ENCODE measurements at regions not wholly inside any gene's neighbourhood (a gene's known extent, or its start where the extent isn't known, plus 50 kb on each side); places are given as distances from the start of the nearest gene placed in this dataset.

DNA sequence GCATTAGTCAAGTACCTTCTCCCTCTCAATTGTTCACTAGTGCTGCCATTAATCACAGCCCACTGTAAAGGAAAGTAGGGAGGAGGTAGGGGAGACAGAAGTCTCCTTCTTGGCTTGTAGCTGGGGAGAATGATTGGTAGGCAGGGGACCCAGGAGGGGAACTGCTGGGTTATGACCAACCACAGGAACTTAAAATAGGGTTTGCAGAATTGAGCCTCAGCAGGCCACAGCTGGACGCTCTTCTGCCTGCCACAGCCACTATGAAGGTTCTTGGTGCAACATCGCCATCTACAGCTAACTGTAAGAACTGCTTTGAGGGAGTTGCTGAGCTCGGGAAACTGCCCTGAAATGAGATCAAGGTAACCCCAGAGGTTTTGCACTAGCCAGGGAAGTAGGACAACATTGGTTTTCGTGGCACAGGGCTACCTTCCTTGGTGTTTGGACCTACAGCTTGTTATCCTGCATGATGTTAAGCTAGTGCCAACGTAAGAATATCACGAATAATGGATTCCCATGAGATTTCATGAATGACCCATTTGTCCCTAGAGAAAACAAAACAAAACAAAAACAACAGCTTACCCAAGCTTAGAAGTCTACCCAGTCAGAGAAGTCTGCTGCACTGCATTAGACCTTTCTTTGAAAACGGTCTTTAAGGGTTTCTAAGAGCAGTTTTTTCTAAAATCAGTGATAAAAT is 787.1 kb upstream of the API5 start:
- no peak for DNase-seq (ENCODE audit: low spot score)
- intact Hi-C loops (cut with DNase I): loop anchor here (10.0 kb wide), 2 partner anchors 1030 to 1060 kb away; no protein-coding TSS in a partner anchor

DNA sequence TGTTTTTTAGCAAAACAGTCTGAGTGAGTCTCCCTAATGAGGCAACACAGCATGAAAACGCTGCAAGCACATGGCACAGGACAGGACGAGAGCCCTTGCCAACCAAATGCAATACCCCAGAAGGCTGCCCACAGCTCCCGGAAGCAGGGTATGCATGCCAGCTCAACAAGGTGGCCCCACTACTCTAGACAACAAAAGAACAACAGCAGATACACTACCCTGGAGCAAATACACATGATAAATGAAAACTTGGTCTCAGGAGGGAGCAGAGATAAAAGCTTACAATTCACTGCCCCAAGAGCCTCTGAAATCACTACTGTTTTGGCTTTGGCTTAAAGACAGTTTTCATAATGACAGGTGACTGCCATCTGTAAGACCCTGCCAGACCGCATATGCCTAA is 785.4 kb upstream of the API5 start:
- intact Hi-C loops (cut with DNase I): loop anchor here (10.0 kb wide), 2 partner anchors 1032 to 1062 kb away; no protein-coding TSS in a partner anchor
- DNase-seq (ENCODE audit: low spot score): no peak

DNA sequence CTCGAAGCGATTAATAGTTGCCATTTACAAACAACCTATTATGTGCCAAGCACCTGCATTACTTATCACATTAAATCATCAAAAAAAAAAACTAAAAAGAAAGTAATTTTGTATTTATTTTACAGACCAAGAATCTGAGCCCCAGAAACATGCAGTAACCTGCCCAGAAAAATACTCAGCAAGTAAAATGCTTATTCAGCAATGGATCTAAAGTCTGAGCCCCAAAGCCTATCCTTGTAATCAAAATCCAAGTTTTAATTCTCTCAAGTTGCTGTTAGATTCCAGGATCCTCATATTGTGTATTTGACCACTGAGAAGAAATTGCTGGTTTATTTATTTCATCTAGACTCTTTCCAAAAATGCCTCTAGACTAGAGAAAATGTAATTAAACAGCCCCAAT is 783.3 kb upstream of the API5 start:
- intact Hi-C loops (cut with DNase I): loop anchor here (10.0 kb wide), 2 partner anchors 1034 to 1064 kb away; no protein-coding TSS in a partner anchor
- no peak for DNase-seq (ENCODE audit: low spot score)

DNA sequence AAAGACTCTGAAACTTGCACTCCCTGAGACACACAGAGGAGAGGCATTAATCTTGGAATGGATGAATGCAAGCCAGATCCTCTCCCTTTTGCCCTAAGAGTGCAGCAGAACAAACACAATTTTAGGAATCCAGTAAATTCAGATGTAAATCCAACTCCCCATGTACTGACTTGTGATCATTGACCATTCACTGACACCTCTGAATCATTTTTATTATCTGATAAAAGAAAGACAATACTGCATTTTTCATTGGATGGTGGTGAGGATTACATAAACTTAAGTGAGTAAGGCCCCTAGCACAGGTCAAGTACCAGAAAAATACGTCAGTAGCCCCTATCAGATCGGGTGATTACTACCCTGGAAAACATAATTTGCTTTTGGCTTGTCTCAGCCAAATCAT is 782.9 kb upstream of the API5 start:
- intact Hi-C loops (cut with DNase I): loop anchor here (10.0 kb wide), 2 partner anchors 1034 to 1064 kb away; no protein-coding TSS in a partner anchor
- no peak for DNase-seq (ENCODE audit: low spot score)

DNA sequence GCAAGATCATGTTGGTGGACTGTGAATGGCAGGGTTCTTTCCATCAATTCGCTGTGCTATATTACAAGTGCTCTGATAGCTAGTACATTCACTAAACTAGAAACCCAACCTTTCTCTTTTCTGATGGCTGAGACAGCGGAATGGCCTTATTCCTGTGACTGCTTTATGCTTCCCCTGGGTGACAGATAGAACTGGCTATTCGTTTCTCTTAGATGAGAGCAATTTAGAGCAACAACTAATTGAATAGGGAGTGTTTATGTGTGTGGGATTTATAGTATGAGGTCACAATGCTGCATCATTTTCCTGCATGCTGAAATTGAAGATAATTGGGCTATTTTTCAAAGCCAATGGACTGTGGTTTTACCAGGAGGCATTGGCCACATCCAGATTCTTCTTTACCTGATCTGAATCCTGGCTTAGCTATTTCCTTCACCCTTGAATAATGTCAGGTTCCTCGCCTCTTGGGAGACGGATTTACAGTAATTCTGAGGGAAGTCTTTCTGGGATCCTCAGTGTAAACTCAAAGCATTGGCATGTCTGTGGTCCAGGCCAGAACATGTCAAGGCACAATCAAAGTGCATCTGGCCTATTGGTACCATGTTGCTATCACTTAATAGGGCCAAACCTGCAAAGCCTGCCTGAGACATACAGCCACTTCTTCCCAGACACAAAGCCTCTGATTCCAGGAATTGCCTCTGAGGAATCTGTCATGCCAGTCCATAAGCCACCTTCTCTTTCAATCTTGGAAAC is 775.0 kb upstream of the API5 start:
- DNase-seq (ENCODE audit: low spot score): no peak
- intact Hi-C loops (cut with DNase I): no loop called here

DNA sequence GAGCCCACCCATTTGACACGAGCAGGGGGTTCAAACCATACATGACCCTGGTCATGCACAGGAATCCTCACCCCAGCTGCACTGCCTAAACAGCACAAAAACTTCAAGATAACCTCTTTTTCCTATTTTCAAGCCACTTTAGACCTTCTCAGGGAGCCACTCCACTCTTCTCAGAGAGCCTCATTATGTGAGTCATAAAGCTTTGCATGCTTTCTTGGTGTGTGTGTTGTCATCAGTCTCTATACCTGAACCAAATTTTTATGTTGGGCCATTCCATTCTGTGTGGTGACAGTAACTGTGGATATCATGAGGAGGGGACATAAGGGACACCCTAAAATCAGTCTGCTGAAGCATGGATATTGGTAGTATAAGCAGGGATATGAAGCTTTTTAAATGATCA is 769.5 kb upstream of the API5 start:
- intact Hi-C loops (cut with DNase I): no loop called here
- no peak for DNase-seq (ENCODE audit: low spot score)

DNA sequence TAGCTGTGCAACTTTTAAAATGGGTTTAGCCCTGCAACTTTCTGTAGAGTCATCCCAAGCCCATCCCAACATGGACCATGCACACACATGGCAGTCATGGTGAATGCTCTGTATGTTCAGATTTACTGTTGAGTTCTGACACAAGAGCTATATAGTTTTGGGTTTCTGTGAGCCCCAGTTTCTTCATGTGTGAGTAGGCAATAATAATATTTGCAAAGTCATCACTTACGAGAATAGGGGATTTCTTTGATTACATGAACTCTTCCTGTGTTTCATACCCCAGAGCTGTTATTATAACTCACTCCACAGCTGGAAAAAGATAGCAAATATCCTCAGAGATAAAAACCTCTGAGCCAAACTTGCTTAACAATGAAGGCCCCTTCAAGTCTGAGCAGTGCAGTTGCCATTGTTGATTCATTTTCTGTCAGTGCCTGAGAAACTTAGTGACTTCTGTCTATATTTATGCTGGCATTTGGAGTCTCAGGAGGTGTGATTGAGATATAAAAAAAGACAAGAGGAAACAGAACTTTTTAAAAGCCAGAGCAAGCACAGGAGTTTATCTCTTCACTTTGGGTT is 767.9 kb upstream of the API5 start:
- intact Hi-C loops (cut with DNase I): no loop called here
- DNase-seq (ENCODE audit: low spot score): no peak

DNA sequence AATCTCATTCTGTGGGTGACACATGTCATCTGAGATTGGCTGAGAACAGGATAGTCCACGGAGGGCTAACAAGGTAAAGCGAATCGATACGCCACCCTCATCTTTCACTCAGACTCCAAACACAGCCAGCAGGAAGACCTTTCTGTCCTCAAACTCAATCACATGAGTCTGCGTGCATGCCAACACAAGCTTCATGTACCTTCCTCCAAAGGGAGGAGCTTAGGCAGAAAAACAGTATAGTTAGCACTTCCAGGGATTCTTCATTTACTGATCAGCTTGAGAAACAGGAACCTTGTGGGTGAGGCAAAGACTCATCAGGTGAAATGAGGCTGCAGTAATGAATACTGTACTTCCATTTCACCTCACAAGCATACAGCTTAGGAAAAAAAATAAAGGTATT is 767.1 kb upstream of the API5 start:
- no peak for DNase-seq (ENCODE audit: low spot score)
- intact Hi-C loops (cut with DNase I): no loop called here

DNA sequence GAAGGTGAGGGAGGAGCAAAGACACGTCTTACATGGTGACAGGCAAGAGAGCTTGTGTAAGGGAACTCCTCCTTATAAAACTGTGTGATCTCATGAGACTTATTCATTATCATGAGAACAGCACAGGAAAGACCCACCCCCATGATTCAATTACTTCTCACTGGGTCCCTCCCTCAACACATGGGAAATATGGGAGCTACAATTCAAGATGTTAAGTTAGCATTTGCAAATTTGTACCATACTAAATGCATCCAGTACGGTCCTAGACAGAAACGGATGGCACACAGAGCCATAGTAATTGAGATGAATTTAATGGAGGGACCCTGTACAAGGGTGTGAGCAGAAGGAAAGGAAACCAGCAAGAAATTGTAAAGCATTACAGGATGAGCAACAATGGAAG is 765.8 kb upstream of the API5 start:
- no peak for DNase-seq (ENCODE audit: low spot score)
- intact Hi-C loops (cut with DNase I): no loop called here

DNA sequence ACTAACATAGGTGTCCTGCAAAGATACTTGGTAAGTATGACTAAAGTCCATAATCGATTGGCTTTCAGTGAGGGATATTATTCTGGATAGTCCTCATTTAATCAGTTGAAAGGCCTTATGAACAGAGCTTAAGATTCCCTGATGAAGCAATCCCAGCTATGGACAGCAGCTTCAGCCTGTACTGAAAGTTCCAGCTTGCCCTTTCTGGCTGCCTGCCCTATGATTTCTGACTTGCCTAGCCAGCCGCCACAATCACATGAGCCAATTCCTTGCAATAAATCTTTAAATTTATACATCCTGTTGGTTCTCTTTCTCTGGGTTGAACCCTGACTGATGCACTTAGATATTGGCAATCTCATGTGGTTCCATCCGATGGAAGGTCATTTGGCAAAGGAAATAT is 759.0 kb upstream of the API5 start:
- intact Hi-C loops (cut with DNase I): no loop called here
- DNase-seq (ENCODE audit: low spot score): no peak

DNA sequence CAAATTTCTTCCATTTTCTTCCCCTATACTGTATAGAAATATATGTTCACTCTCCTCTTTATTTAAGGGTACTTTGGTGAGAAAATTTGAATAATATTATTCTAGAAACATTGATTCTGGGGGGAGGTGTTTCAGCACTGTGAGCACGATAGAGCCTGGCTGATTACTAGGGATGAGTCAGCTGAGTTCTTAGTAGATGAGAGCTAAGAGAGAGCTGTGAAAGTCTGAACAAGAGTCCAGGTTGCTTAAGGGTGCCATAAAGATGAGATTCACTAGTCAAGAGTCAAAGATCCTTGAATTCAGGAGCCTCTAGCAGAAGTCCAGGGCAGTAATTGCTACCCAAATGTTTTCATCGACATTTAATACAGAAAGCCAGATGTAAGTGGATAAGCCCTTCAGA is 756.6 kb upstream of the API5 start:
- no peak for DNase-seq (ENCODE audit: low spot score)
- intact Hi-C loops (cut with DNase I): no loop called here

DNA sequence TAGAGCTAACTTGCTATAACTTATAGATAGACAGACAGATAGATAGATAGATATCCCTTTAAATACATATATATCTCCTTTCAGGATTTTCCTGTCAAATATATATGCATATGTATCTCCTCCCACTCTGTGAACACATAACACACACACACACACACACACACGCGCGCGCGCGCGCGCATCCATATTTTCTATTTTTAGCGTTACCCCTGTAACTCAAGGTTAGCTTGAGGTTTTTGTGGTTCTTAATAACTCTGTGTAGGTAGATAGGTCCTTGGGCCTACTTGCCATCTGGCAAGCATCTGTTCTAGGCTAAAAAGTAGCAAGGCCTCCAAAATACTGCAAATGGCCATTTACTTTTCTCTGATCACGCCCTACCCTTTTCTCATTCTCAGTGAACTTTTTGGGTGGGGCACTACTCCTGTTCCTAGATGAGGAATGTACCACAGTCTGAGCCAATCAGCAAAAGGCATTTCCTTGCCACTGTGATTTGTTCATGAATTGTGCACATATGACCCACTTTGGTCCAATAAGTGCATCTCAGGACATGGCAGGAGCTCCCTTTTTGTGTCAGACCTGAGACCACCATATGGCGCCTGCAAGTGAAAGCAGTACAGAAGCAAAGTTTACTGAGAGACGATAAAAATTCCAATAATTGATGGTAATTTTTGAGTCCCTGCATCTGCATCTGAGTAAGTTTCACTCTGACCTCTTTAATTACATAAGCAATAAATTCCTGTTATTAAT is 740.5 kb upstream of the API5 start:
- DNase-seq (ENCODE audit: low spot score): no peak
- intact Hi-C loops (cut with DNase I): no loop called here

DNA sequence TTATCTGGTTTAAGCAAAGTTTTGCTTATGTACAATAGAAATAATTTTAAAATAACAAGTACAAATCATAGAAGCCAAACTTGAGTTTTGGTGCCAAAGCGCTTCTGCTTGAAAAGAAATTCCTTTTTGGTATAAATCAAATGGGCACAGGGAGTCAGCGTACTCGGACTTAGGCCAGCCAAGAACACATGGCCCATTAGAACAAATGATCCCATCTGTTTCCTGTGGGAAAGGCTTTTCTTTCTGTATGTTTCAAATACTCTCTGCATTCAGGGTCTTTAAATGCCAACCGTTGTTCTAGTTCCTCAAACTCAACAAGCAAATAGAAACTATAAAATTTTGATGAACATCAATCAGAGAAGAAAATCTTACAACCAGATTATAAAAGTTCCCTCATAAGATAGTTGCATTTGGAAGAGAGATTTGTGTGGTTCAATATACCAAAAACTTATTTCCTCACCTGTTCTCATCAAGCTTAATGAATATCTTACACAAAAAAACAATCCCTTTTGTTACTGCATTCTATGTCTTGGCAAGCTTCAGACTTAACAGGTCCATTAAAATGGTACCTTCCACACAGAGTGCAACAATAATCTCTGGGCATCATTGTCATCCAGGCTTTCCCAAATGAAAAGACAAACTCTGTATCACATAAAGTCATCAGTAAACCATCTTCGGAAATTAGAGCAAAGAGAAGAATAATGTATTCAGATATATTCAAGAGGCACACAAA is 739.8 kb upstream of the API5 start:
- intact Hi-C loops (cut with DNase I): no loop called here
- DNase-seq (ENCODE audit: low spot score): no peak

DNA sequence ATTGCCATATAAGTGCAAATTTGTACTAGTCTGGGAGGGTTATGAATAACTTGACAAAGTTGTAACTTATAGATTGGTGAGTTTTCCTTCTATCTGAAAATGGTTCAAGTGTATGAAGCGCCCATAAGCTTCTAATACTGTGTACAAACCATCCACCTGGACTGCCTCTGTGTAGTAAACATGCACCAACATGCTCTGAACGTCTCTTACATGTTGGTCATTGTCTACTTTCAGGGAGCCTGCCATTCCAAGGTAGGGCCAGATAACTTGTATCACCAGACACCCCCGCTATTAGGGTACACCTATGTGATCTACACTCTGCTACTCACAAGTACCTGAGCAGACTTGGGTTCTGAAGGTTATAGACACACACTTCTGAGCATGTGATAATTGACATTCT is 735.5 kb upstream of the API5 start:
- DNase-seq (ENCODE audit: low spot score): no peak
- intact Hi-C loops (cut with DNase I): no loop called here

DNA sequence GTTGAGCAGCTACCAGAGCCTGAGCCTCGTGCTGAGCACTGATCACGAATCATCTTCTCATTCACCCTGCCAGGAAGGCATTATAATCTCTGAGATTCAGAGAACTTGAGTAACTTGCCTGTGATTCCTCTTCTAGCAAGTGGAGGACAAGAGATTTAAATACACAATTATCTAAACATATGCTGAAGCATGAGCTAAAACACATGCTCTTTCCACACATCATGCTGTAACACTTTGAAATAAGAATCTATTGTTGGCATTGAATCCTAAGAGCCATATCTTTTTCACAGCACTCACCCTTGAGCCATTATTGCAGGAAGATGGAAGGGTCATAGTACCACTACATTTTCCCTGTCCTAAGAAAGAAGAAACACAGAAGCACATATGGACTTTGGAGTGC is 722.5 kb upstream of the API5 start:
- intact Hi-C loops (cut with DNase I): no loop called here
- no peak for DNase-seq (ENCODE audit: low spot score)

DNA sequence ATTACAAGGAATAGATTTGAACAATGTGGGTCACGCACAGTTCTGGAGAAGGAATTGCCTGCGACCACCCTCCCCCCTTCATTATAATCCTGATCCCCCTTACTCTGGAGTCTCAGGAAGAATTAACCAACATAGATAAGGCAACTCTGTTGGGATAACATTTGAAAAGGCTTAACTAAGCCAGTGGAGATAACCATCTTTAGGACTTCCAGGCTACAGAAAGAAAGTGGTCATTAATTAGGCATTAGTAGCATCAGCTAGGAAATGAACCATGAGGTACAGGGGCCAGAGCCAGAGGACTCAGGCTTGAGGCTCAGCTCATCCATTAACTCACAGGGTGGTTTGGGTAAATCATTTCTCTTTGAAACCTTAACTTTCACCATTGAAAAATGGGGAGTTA is 720.0 kb upstream of the API5 start:
- DNase-seq (ENCODE audit: low spot score): no peak
- intact Hi-C loops (cut with DNase I): no loop called here

DNA sequence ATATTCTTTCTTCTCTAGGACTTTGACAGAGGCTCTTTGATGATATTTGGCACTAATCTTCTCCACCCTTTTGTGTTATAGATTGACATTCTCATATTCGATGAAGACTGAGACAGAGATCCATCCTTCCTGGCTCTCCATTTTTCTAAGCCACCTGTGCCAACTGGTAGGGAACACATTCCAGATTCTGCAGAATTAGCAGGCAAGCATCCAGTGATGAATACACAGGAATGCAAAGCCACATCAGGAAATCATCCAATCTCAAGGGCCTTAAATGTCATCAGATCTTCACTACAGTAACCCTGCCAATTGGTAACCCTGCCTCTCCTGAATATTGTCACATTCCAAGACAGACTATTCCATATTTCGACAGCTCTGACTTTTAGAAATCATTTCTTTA is 718.4 kb upstream of the API5 start:
- intact Hi-C loops (cut with DNase I): no loop called here
- no peak for DNase-seq (ENCODE audit: low spot score)

DNA sequence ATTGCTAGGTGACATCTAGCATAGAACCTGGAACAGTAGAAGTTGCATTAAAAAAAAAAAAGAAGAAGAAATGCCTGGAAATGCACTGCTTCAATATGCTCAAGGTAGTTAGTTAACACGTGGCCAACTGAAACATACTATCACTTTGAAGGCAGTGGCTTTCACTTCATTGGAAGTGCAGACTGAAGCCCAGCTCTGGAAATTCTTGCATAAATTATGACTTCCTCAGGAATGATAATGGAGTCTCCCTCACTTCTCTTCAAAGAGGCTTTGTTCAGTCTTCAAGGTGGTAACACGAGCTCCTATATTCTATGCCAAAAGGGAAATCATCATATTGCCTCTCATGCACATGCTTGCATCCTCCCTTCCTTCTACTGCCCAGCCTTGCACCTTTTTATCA is 715.9 kb upstream of the API5 start:
- DNase-seq (ENCODE audit: low spot score): no peak
- intact Hi-C loops (cut with DNase I): no loop called here

DNA sequence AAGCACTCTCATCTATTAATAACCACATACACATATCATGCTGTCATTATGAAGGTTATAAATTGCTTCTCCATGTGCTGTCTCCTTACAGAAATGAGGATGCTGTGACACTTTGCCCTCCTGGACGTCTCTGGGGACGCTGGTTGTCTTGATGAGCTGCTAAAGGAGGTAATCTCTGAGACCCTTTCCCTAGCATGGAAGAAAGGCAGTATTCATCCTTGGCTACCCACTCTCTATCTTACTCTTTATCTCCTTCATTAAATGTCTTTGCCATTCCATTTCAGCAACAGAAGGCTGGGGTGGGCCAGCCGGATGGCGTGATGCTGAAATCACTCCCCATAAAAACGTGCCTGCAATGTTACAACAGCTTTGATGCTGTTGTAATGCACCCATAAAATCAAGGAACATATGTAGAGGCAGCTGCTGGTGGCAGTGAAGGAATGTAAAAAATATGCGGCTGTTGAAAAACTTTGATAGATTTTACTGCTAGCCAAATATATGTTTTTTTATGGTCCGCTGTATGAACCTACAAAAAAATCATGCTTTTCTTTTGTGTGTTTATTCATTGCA is 715.1 kb upstream of the API5 start:
- intact Hi-C loops (cut with DNase I): no loop called here
- DNase-seq (ENCODE audit: low spot score): no peak
